ENCODE measurements at regions not wholly inside any gene's neighbourhood (a gene's known extent, or its start where the extent isn't known, plus 50 kb on each side); places are given as distances from the start of the nearest gene placed in this dataset.

DNA sequence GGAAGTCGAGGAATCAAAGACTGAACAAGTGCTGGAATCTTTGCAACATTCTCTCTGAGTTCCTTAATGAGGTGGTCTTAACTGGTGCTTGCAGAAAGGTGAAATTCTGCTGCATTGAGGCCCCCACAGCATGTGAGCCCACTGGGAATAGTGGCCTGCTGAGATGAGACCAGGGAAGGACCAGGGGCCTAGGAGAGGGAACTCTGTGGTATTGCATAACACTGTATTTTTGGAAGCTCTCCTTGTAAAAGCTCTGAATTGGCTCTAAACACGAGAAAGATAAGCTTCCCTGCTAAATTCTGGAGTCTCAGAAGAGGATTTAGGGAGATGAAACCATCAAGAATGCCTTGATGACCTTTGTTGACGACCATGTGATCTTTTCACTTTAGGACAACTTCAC lies 100.4 kb upstream of the TSC22D1 start:
- Histone ChIP-seq H3K27ac (ENCODE audit: low read depth, low read length) (no peak overlapping the region), H3K36me3 (ENCODE audit: control insufficient read depth in 1 of 2, insufficient read depth in 2 of 2, low read length in 2 of 2) (no peaks in the 10 kb centered on the region), H3K4me1 (ENCODE audit: control insufficient read depth in 1 of 2, insufficient read depth in 2 of 2, low read length in 2 of 2) (no peaks in the 10 kb centered on the region), H4K20me1 (ENCODE audit: insufficient read depth) (no peaks in the 10 kb centered on the region), H3K9me3 (ENCODE audit: control insufficient read depth in 1 of 2, insufficient read depth in 1 of 2, low read depth in 1 of 2, low read length in 2 of 2) (no peaks in the 10 kb centered on the region), H3K4me2 (ENCODE audit: low read length) (no peak overlapping the region), H2AFZ (ENCODE audit: low read depth, low read length, poor library complexity, severe bottlenecking) (no peak overlapping the region), H3K4me3 (replicated peaks in 1 of 2; ENCODE audit: low read depth in 1 of 2, low read length in 2 of 2) (no peak overlapping the region), H3K9ac (ENCODE audit: low read length) (no peak overlapping the region), H3K27me3 (ENCODE audit: insufficient read depth, low read length) (no peaks in the 10 kb centered on the region), H3K79me2 (ENCODE audit: insufficient read depth, low read length) (no peaks in the 10 kb centered on the region), H3K9me2 (ENCODE audit: insufficient read depth) (no peaks in the 10 kb centered on the region)
- TF ChIP-seq ZFX (IDR thresholded peaks at IDR 0.05) (no peak), SIN3A (IDR thresholded peaks at IDR 0.05; ENCODE audit: low read depth) (no peak)
- ChIA-PET POLR2A (no interaction called here), CTCF (no interaction called here), RAD21 (ENCODE audit: low non-redundant PET in 1 of 2, low total read pairs in 2 of 2, uncharacterized antibody in 2 of 2, unreplicated experiment in 2 of 2) (no interaction called here)
- DNase-seq (ENCODE audit: low read depth, low spot score) (no peak), ATAC-seq (no peak)
- BruUV-seq (replicated peaks) = no TSS peak
- intact Hi-C loops (cut with micrococcal nuclease) = no loop called here

DNA sequence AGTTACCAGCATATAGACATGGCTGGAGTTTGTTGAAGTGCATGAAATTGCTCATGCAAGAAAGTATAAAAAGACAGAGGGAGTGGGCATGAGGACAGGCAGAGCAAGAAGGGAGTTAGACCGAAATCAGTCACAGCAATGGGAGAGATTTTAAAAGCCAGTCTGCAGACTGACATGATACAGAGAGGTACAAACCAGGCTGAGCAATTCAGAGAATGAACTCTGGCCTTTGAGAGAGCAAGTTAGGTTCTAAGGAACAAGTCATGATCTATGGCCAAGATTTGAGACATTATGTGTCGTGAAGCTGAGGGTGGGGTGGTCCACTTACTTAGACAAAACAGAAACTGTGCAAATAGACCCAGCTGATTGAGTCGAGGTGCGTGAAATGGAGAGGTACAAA lies 93.4 kb upstream of the TSC22D1 start:
- no peak for TF ChIP-seq POLR2AphosphoS5 (IDR thresholded peaks at IDR 0.05; ENCODE audit: low read depth, low read length)
- no peak for TF ChIP-seq SP1 (IDR thresholded peaks at IDR 0.05; ENCODE audit: low read depth)
- TF ChIP-seq, protein P1, sequence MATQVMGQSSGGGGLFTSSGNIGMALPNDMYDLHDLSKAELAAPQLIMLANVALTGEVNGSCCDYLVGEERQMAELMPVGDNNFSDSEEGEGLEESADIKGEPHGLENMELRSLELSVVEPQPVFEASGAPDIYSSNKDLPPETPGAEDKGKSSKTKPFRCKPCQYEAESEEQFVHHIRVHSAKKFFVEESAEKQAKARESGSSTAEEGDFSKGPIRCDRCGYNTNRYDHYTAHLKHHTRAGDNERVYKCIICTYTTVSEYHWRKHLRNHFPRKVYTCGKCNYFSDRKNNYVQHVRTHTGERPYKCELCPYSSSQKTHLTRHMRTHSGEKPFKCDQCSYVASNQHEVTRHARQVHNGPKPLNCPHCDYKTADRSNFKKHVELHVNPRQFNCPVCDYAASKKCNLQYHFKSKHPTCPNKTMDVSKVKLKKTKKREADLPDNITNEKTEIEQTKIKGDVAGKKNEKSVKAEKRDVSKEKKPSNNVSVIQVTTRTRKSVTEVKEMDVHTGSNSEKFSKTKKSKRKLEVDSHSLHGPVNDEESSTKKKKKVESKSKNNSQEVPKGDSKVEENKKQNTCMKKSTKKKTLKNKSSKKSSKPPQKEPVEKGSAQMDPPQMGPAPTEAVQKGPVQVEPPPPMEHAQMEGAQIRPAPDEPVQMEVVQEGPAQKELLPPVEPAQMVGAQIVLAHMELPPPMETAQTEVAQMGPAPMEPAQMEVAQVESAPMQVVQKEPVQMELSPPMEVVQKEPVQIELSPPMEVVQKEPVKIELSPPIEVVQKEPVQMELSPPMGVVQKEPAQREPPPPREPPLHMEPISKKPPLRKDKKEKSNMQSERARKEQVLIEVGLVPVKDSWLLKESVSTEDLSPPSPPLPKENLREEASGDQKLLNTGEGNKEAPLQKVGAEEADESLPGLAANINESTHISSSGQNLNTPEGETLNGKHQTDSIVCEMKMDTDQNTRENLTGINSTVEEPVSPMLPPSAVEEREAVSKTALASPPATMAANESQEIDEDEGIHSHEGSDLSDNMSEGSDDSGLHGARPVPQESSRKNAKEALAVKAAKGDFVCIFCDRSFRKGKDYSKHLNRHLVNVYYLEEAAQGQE (IDR thresholded peaks at IDR 0.05; ENCODE audit: low read depth) = no peak
- no peak for TF ChIP-seq RAD21 (IDR thresholded peaks at IDR 0.05; ENCODE audit: low read depth)
- TF ChIP-seq EGR1 (IDR thresholded peaks at IDR 0.05; ENCODE audit: low read depth) = no peak
- H4K20me1 ChIP-seq (ENCODE audit: insufficient read depth) = no peaks in the 10 kb centered on the region
- H3K9me3 ChIP-seq (ENCODE audit: control insufficient read depth in 1 of 2, insufficient read depth in 1 of 2, low read depth in 1 of 2, low read length in 2 of 2) = no peaks in the 10 kb centered on the region
- H3K9me2 ChIP-seq (ENCODE audit: insufficient read depth) = no peaks in the 10 kb centered on the region
- H2AFZ ChIP-seq (ENCODE audit: low read depth, low read length, poor library complexity, severe bottlenecking) = no peak overlapping the region
- H3K4me3 ChIP-seq (replicated peaks in 1 of 2; ENCODE audit: low read depth in 1 of 2, low read length in 2 of 2) = no peak overlapping the region
- ATAC-seq (no peak), DNase-seq (ENCODE audit: low read depth, low spot score) (no peak)
- no peaks in the 10 kb centered on the region for H3K79me2 ChIP-seq (ENCODE audit: insufficient read depth, low read length)
- intact Hi-C loops (cut with micrococcal nuclease) = no loop called here
- H3K27me3 ChIP-seq (ENCODE audit: insufficient read depth, low read length) = no peaks in the 10 kb centered on the region
- H3K27ac ChIP-seq (ENCODE audit: low read depth, low read length) = no peak overlapping the region
- no TSS peak for BruUV-seq (replicated peaks)
- H3K9ac ChIP-seq (ENCODE audit: low read length) = no peak overlapping the region
- POLR2A ChIA-PET = no interaction called here
- RAD21 ChIA-PET (ENCODE audit: low non-redundant PET in 1 of 2, low total read pairs in 2 of 2, uncharacterized antibody in 2 of 2, unreplicated experiment in 2 of 2) = no interaction called here
- CTCF ChIA-PET = no interaction called here
- H3K4me2 ChIP-seq (ENCODE audit: low read length) = no peak overlapping the region
- H3K4me1 ChIP-seq (ENCODE audit: control insufficient read depth in 1 of 2, insufficient read depth in 2 of 2, low read length in 2 of 2) = no peaks in the 10 kb centered on the region
- no peaks in the 10 kb centered on the region for H3K36me3 ChIP-seq (ENCODE audit: control insufficient read depth in 1 of 2, insufficient read depth in 2 of 2, low read length in 2 of 2)

All from HCT116 (cell line).